ENCODE measurements at regions not wholly inside any gene's neighbourhood (a gene's known extent, or its start where the extent isn't known, plus 50 kb on each side); places are given as distances from the start of the nearest gene placed in this dataset.

DNA sequence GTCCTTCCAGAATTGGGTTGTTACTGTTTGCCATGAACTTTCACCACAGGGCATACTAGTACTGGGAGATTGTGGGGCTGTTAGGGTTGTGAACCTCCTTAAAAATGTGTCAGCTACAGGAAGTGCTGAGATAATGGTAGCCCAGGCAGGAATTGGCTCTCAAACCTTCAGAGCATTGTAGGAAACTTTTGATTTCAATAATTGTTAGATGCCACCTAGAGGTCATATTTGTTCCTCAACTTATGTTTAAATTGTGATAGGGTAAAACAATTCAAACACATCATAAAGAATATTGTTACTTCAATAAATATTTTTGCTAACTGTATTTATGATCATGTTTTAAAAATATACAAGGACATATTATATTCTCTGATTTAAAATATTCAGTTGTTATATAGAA, 594.6 kb downstream of the ADCYAP1 start:
- TF ChIP-seq, protein P1, sequence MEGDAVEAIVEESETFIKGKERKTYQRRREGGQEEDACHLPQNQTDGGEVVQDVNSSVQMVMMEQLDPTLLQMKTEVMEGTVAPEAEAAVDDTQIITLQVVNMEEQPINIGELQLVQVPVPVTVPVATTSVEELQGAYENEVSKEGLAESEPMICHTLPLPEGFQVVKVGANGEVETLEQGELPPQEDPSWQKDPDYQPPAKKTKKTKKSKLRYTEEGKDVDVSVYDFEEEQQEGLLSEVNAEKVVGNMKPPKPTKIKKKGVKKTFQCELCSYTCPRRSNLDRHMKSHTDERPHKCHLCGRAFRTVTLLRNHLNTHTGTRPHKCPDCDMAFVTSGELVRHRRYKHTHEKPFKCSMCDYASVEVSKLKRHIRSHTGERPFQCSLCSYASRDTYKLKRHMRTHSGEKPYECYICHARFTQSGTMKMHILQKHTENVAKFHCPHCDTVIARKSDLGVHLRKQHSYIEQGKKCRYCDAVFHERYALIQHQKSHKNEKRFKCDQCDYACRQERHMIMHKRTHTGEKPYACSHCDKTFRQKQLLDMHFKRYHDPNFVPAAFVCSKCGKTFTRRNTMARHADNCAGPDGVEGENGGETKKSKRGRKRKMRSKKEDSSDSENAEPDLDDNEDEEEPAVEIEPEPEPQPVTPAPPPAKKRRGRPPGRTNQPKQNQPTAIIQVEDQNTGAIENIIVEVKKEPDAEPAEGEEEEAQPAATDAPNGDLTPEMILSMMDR (IDR thresholded peaks at IDR 0.05), result no peak
- TF ChIP-seq POLR2A (IDR thresholded peaks at IDR 0.05), result no peak

Data from breast epithelium (tissue), 3 donors.